CD4-positive, alpha-beta memory T cell (primary cell): ENCODE measurements at regions not wholly inside any gene's neighbourhood (a gene's known extent, or its start where the extent isn't known, plus 50 kb on each side); places are given as distances from the start of the nearest gene placed in this dataset.
"Not testable (repeated sequence)": the region's sequence is repeated elsewhere in the genome, so short reads cannot be mapped to it uniquely, and the experiment has no call there.

Experiments
- CTCF ChIA-PET: fragments of 350-600 bp; sonication (Branson Sonifier 250); formaldehyde crosslinking; loops from one replicate; lab custom pipeline; 2021; ENCODE audit warnings: inconsistent platforms; ENCODE audit not compliant: partially characterized antibody; lab: Charles Lee
- POLR2A ChIA-PET: fragments of 350-600 bp; sonication (Branson Sonifier 250); formaldehyde crosslinking; loops from one replicate; lab custom pipeline; 2021; ENCODE audit not compliant: partially characterized antibody; lab: Charles Lee
- DNase-seq, 5 donors: peaks; one replicate each; pipeline versions ENCODE4 v3.0.0 to v3.0.0-alpha.2; 2020 to 2022; ENCODE audit warnings: mixed read lengths in 1 of 5
- H3K27ac ChIP-seq: one replicate; pipeline ENCODE4 v1.7.0; 2013; ENCODE audit warnings: low read depth, low read length
- H3K27me3 ChIP-seq: 2 replicates; pipeline ENCODE4 v1.7.0; 2013; ENCODE audit warnings: mild to moderate bottlenecking, low read length, moderate library complexity; ENCODE audit not compliant: insufficient read depth
- H3K36me3 ChIP-seq: 2 replicates; pipeline ENCODE4 v1.7.0; 2013; ENCODE audit warnings: mild to moderate bottlenecking, low read length, moderate library complexity; ENCODE audit not compliant: insufficient read depth
- H3K4me1 ChIP-seq: 2 replicates; pipeline ENCODE4 v1.7.0; 2013; ENCODE audit warnings: mild to moderate bottlenecking, low read length, moderate library complexity; ENCODE audit not compliant: insufficient read depth
- H3K4me3 ChIP-seq, 2 donors: one replicate each; pipeline ENCODE4 v1.7.0; 2013; ENCODE audit warnings: low read length in 2 of 2, mild to moderate bottlenecking in 1 of 2
- H3K9me3 ChIP-seq, 2 donors: one replicate each; pipeline ENCODE4 v1.7.0; 2013; ENCODE audit warnings: low read length in 2 of 2, control low read depth in 1 of 2; ENCODE audit not compliant: control insufficient read depth in 1 of 2
- H3K27ac Mint-ChIP-seq, 7 donors: one replicate each; pipeline ENCODE4 v1.8.0; 2020 to 2021; ENCODE audit warnings: mixed read lengths in 7 of 7, mild to moderate bottlenecking in 6 of 7, inconsistent platforms in 3 of 7, moderate library complexity in 3 of 7
- H3K27me3 Mint-ChIP-seq, 2 donors: one replicate each; pipeline ENCODE4 v1.8.0; 2020 to 2021; ENCODE audit warnings: mixed read lengths in 2 of 2
- H3K36me3 Mint-ChIP-seq, 2 donors: one replicate each; pipeline ENCODE4 v1.8.0; 2020 to 2021; ENCODE audit warnings: mixed read lengths in 2 of 2, inconsistent platforms in 1 of 2, mild to moderate bottlenecking in 1 of 2
- H3K4me1 Mint-ChIP-seq, 4 donors: one replicate each; pipeline ENCODE4 v1.8.0; 2020 to 2021; ENCODE audit warnings: mixed read lengths in 4 of 4, mild to moderate bottlenecking in 1 of 4
- H3K4me3 Mint-ChIP-seq, 8 donors: one replicate each; pipeline ENCODE4 v1.8.0; 2020 to 2021; ENCODE audit warnings: mixed read lengths in 8 of 8, mild to moderate bottlenecking in 7 of 8, moderate library complexity in 6 of 8, inconsistent platforms in 3 of 8
- H3K9me3 Mint-ChIP-seq, 8 donors: one replicate each; pipeline ENCODE4 v1.8.0; 2020 to 2021; ENCODE audit warnings: mixed read lengths in 8 of 8, mild to moderate bottlenecking in 5 of 8, inconsistent platforms in 3 of 8, moderate library complexity in 1 of 8
- intact Hi-C: fragments of 100-400 bp; cut with micrococcal nuclease; formaldehyde crosslinking; loops from one replicate; pipeline ENCODE4 v1.15.1; 2023

- DNase-seq = no peak
- intact Hi-C loops = no loop called here
- Mint-ChIP-seq H3K36me3 (no peaks in the 10 kb centered on the region), H3K4me1 (no peaks in the 10 kb centered on the region), H3K27me3 (no peaks in the 10 kb centered on the region), H3K27ac (no peak overlapping the region), H3K4me3 (no peak overlapping the region), H3K9me3 (peaks cover 0 to 4% (median under 1%) of the 10 kb centered on the region in 8 donors)
- no peaks in the 10 kb centered on the region for H3K4me1 ChIP-seq
- ChIA-PET POLR2A (no interaction called here), CTCF (no interaction called here)
- no peak overlapping the region for H3K4me3 ChIP-seq
- H3K27ac ChIP-seq = no peak overlapping the region
- H3K36me3 ChIP-seq = no peaks in the 10 kb centered on the region
- H3K9me3 ChIP-seq = no peaks in the 10 kb centered on the region
- no peaks in the 10 kb centered on the region for H3K27me3 ChIP-seq
Measured at GRCh38 chr6:115753446-115753845, 307.2 kb downstream of the FRK start.

DNA sequence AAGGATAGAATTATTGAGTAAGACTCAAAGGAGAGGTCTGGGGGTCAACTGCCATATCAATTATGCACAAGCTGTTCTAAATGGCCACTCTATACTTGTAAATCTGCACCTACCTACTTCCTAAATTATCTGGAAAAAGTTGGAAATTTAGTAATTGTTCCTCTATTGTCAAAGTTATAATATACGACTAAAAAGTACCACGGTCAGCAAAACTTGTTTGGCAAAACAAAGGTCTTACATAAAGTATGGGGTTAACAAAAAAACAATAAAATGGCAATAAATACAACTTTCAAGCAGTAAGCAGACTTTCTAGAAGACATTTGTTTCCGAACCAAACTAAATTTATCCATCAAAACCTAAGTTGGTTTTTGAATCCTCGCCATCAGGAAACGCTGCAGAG lies 309.7 kb downstream of the FRK start:
- intact Hi-C loops = no loop called here
- H3K27ac ChIP-seq = no peak overlapping the region
- peaks cover 0 to 4% (median 0%) of the 10 kb centered on the region in 8 donors for H3K9me3 Mint-ChIP-seq

GRCh38 chr6:115750292-115750691 lies 310.4 kb downstream of the FRK start:
- H3K27me3 Mint-ChIP-seq = no peaks in the 10 kb centered on the region
- Histone ChIP-seq H3K36me3 (no peaks in the 10 kb centered on the region), H3K4me1 (no peaks in the 10 kb centered on the region), H3K4me3 (no peak overlapping the region), H3K9me3 (no peaks in the 10 kb centered on the region), H3K27ac (no peak overlapping the region), H3K27me3 (no peaks in the 10 kb centered on the region)
- ChIA-PET POLR2A (no interaction called here), CTCF (no interaction called here)
- DNase-seq = no peak
- no peak overlapping the region for H3K27ac Mint-ChIP-seq
- H3K4me1 Mint-ChIP-seq = no peaks in the 10 kb centered on the region
- H3K36me3 Mint-ChIP-seq = no peaks in the 10 kb centered on the region
- intact Hi-C loops = no loop called here
- peaks cover 0 to 4% (median 0%) of the 10 kb centered on the region in 8 donors for H3K9me3 Mint-ChIP-seq
- no peak overlapping the region for H3K4me3 Mint-ChIP-seq

More for the DNA sequence above, 309.7 kb downstream of the FRK start:
- H3K36me3 ChIP-seq = no peaks in the 10 kb centered on the region
- no peaks in the 10 kb centered on the region for H3K9me3 ChIP-seq
- Mint-ChIP-seq H3K36me3 (no peaks in the 10 kb centered on the region), H3K4me3 (no peak overlapping the region), H3K27ac (no peak overlapping the region), H3K27me3 (no peaks in the 10 kb centered on the region), H3K4me1 (no peaks in the 10 kb centered on the region)
- ChIA-PET POLR2A (no interaction called here), CTCF (no interaction called here)
- DNase-seq = no peak
- H3K4me3 ChIP-seq = no peak overlapping the region
- H3K27me3 ChIP-seq = no peaks in the 10 kb centered on the region
- no peaks in the 10 kb centered on the region for H3K4me1 ChIP-seq

DNA sequence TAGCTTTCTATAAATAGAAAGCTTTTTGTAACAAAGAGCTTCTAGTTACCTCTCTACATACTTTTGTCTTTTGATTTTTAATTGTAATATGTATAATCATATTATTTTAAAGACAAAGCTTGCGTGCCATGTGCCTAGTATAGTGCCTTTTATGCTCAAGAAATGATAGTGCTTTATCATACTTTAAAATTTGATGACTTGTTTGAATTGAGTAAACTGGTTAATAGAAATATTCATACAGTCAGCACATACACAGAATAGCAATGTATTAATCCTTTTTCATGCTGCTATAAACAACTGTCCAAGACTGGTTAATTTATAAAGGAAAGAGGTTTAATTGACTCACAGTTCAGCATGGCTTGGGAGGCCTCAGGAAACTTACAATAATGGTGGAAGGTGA lies 313.0 kb downstream of the FRK start:
- no peaks in the 10 kb centered on the region for H3K4me1 Mint-ChIP-seq
- H3K4me3 Mint-ChIP-seq = no peak overlapping the region
- Histone ChIP-seq H3K4me1 (no peaks in the 10 kb centered on the region), H3K9me3 (no peaks in the 10 kb centered on the region), H3K4me3 (no peak overlapping the region), H3K27me3 (no peaks in the 10 kb centered on the region), H3K36me3 (no peaks in the 10 kb centered on the region), H3K27ac (no peak overlapping the region)
- intact Hi-C loops = no loop called here
- ChIA-PET CTCF (no interaction called here), POLR2A (no interaction called here)
- no peaks in the 10 kb centered on the region for H3K36me3 Mint-ChIP-seq
- no peak for DNase-seq
- no peaks in the 10 kb centered on the region for H3K27me3 Mint-ChIP-seq
- no peak overlapping the region for H3K27ac Mint-ChIP-seq
- H3K9me3 Mint-ChIP-seq = peaks cover 0 to 7% (median 2%) of the 10 kb centered on the region in 8 donors

GRCh38 chr6:115746583-115746982 lies 314.1 kb downstream of the FRK start:
- H3K9me3 ChIP-seq, H3K4me3 Mint-ChIP-seq, H3K27ac ChIP-seq, H3K27ac Mint-ChIP-seq, H3K27me3 ChIP-seq, H3K27me3 Mint-ChIP-seq, H3K36me3 ChIP-seq, H3K36me3 Mint-ChIP-seq, H3K9me3 Mint-ChIP-seq, POLR2A ChIA-PET, H3K4me1 Mint-ChIP-seq, H3K4me1 ChIP-seq, intact Hi-C loops, DNase-seq, CTCF ChIA-PET, H3K4me3 ChIP-seq: not testable (repeated sequence)

DNA sequence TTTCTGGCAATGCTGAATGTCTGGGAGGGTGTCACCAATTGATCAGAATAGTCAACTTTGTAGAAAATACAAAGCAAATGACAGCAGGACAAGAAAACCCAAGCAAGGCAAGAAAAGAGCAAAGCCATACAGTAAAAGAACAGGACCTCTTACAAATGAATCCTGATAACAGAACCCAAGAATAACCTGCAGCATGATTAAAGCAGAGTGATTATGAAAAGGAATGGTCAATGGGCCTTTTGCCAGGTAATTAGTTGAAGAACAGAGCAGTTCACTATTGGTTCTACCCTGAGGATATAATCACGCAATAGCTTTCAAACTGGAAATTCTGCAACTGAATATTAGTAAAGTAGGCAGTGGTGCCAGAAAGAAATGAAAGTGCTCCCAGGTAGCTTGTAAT lies 319.8 kb downstream of the FRK start:
- Histone ChIP-seq H3K4me1 (no peaks in the 10 kb centered on the region), H3K27me3 (no peaks in the 10 kb centered on the region), H3K36me3 (no peaks in the 10 kb centered on the region), H3K9me3 (no peaks in the 10 kb centered on the region), H3K27ac (no peak overlapping the region), H3K4me3 (no peak overlapping the region)
- H3K27ac Mint-ChIP-seq = no peak overlapping the region
- H3K4me1 Mint-ChIP-seq = no peaks in the 10 kb centered on the region
- peaks cover 0 to 13% (median 6%) of the 10 kb centered on the region in 8 donors for H3K9me3 Mint-ChIP-seq
- H3K4me3 Mint-ChIP-seq = no peak overlapping the region
- no peaks in the 10 kb centered on the region for H3K36me3 Mint-ChIP-seq
- no peak for DNase-seq
- H3K27me3 Mint-ChIP-seq = no peaks in the 10 kb centered on the region
- intact Hi-C loops = no loop called here
- ChIA-PET CTCF (interaction anchor here (1.1 kb wide), 1 partner anchor 26 kb away, joined by 3 read pairs; no protein-coding TSS in a partner anchor), POLR2A (no interaction called here)

- Histone ChIP-seq H3K9me3 (no peaks in the 10 kb centered on the region), H3K4me1 (no peaks in the 10 kb centered on the region), H3K4me3 (no peak overlapping the region), H3K27ac (no peak overlapping the region), H3K36me3 (no peaks in the 10 kb centered on the region), H3K27me3 (no peaks in the 10 kb centered on the region)
- DNase-seq = no peak
- CTCF ChIA-PET = no interaction called here
- POLR2A ChIA-PET = no interaction called here
- no peaks in the 10 kb centered on the region for H3K36me3 Mint-ChIP-seq
- H3K9me3 Mint-ChIP-seq = peaks cover 0 to 22% (median 3%) of the 10 kb centered on the region in 8 donors
- no peak overlapping the region for H3K27ac Mint-ChIP-seq
- H3K4me1 Mint-ChIP-seq = no peaks in the 10 kb centered on the region
- no peaks in the 10 kb centered on the region for H3K27me3 Mint-ChIP-seq
- intact Hi-C loops = no loop called here
- no peak overlapping the region for H3K4me3 Mint-ChIP-seq
Measured at GRCh38 chr6:115735610-115736009, 325.1 kb downstream of the FRK start.

- Mint-ChIP-seq H3K27me3 (no peaks in the 10 kb centered on the region), H3K27ac (no peak overlapping the region), H3K36me3 (no peaks in the 10 kb centered on the region), H3K4me1 (no peaks in the 10 kb centered on the region), H3K4me3 (no peak overlapping the region), H3K9me3 (peaks cover 0 to 18% (median 5%) of the 10 kb centered on the region in 8 donors)
- Histone ChIP-seq H3K4me3 (no peak overlapping the region), H3K9me3 (no peaks in the 10 kb centered on the region), H3K36me3 (no peaks in the 10 kb centered on the region), H3K27me3 (no peaks in the 10 kb centered on the region), H3K27ac (no peak overlapping the region), H3K4me1 (no peaks in the 10 kb centered on the region)
- intact Hi-C loops = no loop called here
- ChIA-PET POLR2A (no interaction called here), CTCF (no interaction called here)
- DNase-seq = no peak
Measured at GRCh38 chr6:115733426-115733825, 327.3 kb downstream of the FRK start.
